Upper lobe of right lung (tissue), 1 donor: ENCODE measurements at regions not wholly inside any gene's neighbourhood (a gene's known extent, or its start where the extent isn't known, plus 50 kb on each side); places are given as distances from the start of the nearest gene placed in this dataset.
"Not testable (repeated sequence)": the region's sequence is repeated elsewhere in the genome, so short reads cannot be mapped to it uniquely, and the experiment has no call there.

ENCODE experiments used
- ATAC-seq: fragments of 200-7000 bp; cut with Tn5 transposase; one replicate; pipeline ENCODE4 v1.9.1; 2020; ENCODE audit warnings: mild to moderate bottlenecking, moderate library complexity
- DNase-seq: peaks from one replicate; pipeline ENCODE4 v3.0.0-alpha.2; 2020
- H3K27ac ChIP-seq: fragments of 200-600 bp; one replicate; pipeline ENCODE4 v1.8.0; 2022
- H3K27me3 ChIP-seq: fragments of 200-600 bp; one replicate; pipeline ENCODE4 v1.8.0; 2022; ENCODE audit warnings: mild to moderate bottlenecking
- H3K36me3 ChIP-seq: fragments of 200-600 bp; one replicate; pipeline ENCODE4 v1.8.0; 2022
- H3K4me1 ChIP-seq: fragments of 200-600 bp; one replicate; pipeline ENCODE4 v1.8.0; 2022
- H3K4me3 ChIP-seq: fragments of 200-600 bp; one replicate; pipeline ENCODE4 v1.8.0; 2022; ENCODE audit warnings: mild to moderate bottlenecking
- H3K9me3 ChIP-seq: fragments of 200-600 bp; one replicate; pipeline ENCODE4 v1.8.0; 2022
- intact Hi-C: fragments of 100-400 bp; cut with DNase I; formaldehyde crosslinking; loops from one replicate; pipeline ENCODE4 v1.11.0; 2022
- TF ChIP-seq, protein P1 (sequence below): fragments of 200-600 bp; IDR thresholded peaks from one replicate; pipeline ENCODE4 v1.8.0; 2022; ENCODE audit warnings: antibody characterized with exemption
- donor health status: DM: no; HTN: yes; CAD: no; lungs with severe emphysema.

- H3K27ac ChIP-seq, H3K27me3 ChIP-seq, H3K4me3 ChIP-seq, H3K4me1 ChIP-seq, DNase-seq, intact Hi-C loops, H3K9me3 ChIP-seq, ATAC-seq, H3K36me3 ChIP-seq: not testable (repeated sequence)
Observed at GRCh38 chr6:26937258-26937657, 277.7 kb upstream of the ZNF322 start.

- H3K27me3 ChIP-seq, H3K4me1 ChIP-seq, H3K27ac ChIP-seq, DNase-seq, ATAC-seq, H3K36me3 ChIP-seq, H3K9me3 ChIP-seq, H3K4me3 ChIP-seq, intact Hi-C loops: not testable (repeated sequence)
Observed at GRCh38 chr6:26951211-26951610, 291.7 kb upstream of the ZNF322 start.

GRCh38 chr6:26956078-26956600 is 291.4 kb upstream of the PRSS16 start:
- H3K4me3 ChIP-seq = peak overlapping the region; percentile 65
- intact Hi-C loops, H3K4me1 ChIP-seq, ATAC-seq, H3K9me3 ChIP-seq, H3K36me3 ChIP-seq, H3K27me3 ChIP-seq: not testable (repeated sequence)
- peak; percentile 51 for DNase-seq
- peak overlapping the region; percentile 82 for H3K27ac ChIP-seq

- Histone ChIP-seq H3K27ac (peak overlapping the region; percentile 82), H3K4me3 (peak overlapping the region; percentile 65)
- H3K9me3 ChIP-seq, H3K4me1 ChIP-seq, intact Hi-C loops, H3K36me3 ChIP-seq, H3K27me3 ChIP-seq: not testable (repeated sequence)
- DNase-seq = peak; percentile 93
- peak; percentile 78 for ATAC-seq
- TF ChIP-seq, protein P1, sequence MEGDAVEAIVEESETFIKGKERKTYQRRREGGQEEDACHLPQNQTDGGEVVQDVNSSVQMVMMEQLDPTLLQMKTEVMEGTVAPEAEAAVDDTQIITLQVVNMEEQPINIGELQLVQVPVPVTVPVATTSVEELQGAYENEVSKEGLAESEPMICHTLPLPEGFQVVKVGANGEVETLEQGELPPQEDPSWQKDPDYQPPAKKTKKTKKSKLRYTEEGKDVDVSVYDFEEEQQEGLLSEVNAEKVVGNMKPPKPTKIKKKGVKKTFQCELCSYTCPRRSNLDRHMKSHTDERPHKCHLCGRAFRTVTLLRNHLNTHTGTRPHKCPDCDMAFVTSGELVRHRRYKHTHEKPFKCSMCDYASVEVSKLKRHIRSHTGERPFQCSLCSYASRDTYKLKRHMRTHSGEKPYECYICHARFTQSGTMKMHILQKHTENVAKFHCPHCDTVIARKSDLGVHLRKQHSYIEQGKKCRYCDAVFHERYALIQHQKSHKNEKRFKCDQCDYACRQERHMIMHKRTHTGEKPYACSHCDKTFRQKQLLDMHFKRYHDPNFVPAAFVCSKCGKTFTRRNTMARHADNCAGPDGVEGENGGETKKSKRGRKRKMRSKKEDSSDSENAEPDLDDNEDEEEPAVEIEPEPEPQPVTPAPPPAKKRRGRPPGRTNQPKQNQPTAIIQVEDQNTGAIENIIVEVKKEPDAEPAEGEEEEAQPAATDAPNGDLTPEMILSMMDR = peak; percentile 65
Observed at GRCh38 chr6:26956601-26957184, 290.8 kb upstream of the PRSS16 start.

DNA sequence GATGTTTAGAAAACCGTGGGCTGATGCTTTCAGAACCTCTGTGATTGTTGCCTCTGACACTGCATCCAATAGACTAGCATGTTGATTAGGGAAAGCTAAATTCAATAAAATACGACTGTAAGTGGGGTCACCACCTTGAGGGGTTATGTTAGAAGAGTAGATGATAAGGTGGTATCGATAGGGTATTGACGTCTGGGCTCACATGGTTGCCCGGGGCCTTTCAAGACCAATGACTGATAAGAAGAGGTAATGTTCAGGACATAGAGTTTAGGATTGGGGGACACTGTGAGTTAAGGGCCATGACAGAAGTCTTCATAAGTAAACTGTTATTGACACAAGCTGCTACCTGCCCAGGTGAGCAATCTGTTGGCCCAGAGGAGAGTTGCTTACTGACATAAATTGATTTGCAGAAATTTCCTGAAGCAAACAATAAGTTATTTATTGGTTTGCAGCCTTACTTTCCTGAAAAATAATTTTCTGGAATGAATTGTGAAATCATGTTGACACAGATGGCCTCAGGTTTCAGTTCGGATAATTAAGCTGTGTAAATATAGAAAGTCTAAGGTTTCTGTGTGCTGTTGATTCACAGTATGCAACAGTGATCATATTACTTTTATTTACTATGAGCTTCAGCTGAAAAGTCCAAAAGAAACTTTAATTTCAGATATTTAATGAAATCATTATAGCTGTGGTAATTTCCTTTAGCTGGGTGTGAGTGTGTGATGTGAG is 289.9 kb upstream of the PRSS16 start:
- ATAC-seq, H3K9me3 ChIP-seq, intact Hi-C loops, H3K36me3 ChIP-seq, H3K27me3 ChIP-seq, DNase-seq, H3K4me1 ChIP-seq: not testable (repeated sequence)
- Histone ChIP-seq H3K27ac (peak overlapping the region; percentile 82), H3K4me3 (peak overlapping the region; percentile 65)

DNA sequence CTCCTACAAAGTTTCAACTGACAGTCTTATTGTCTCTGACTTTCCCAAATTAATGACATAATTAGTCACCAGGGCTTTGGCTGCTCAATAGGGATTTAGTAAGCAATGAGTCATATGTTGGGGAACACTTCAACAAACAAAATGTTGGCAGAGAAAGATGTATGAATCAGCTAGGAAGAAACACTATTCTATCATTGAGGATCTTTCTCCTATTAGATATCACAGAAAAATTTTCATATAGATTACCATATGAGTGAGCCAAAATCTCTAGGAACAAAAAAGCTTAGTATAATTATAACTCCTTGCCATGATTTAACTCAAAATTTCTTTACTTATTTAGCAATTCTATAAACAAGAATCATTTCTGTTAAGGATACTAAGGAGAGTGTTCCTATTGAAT is 286.3 kb upstream of the PRSS16 start:
- H3K4me1 ChIP-seq, H3K4me3 ChIP-seq, H3K27me3 ChIP-seq, ATAC-seq, H3K27ac ChIP-seq, intact Hi-C loops, H3K36me3 ChIP-seq, H3K9me3 ChIP-seq, DNase-seq: not testable (repeated sequence)

DNA sequence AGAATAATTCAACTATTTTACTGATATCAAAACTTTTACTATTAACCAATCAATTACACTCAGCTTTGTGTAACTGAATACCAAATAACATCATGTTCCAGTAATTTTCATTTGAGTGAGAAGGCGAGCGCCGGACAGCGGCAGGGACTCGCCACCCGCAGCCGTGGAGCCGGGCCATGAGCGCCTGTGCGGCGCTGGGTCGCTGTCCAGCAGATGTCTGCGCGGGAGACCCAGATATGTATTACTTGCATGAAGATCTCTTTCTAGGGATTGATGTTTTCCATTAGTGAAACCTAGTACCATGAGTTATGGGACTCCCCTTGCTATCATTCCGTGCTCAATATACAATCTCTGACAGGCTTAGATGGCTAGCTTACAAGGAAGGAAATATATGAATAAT is 245.1 kb upstream of the PRSS16 start:
- intact Hi-C loops = no loop called here
- Histone ChIP-seq H3K9me3 (no peaks in the 10 kb centered on the region), H3K27ac (no peak overlapping the region), H3K4me1 (no peaks in the 10 kb centered on the region), H3K36me3 (no peaks in the 10 kb centered on the region), H3K27me3 (no peaks in the 10 kb centered on the region), H3K4me3 (no peak overlapping the region)
- TF ChIP-seq, protein P1 = no peak
- ATAC-seq (no peak), DNase-seq (no peak)

DNA sequence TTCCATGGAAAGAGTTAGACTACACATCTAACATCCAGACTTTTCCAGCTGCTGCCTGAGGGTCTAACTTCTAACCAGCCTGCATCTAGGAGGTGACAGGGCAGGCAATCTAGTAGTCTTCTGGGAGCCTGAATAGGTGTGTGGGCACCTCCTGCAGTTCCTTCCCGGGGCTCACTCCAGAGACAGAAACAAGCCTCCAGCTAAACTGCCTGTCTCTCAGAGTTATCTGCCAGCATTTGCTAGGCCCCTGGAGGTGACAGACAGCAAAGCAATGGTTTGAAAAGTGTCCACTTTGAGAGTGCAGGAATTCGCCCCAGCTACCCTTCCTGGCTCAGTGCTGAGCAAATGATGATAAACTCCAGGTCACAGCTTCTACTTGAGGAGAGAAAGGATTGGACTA is 240.5 kb upstream of the PRSS16 start:
- DNase-seq (no peak), ATAC-seq (no peak)
- H3K4me1 ChIP-seq = no peaks in the 10 kb centered on the region
- intact Hi-C loops = no loop called here
- no peak overlapping the region for H3K27ac ChIP-seq
- TF ChIP-seq, protein P1 = no peak
- no peaks in the 10 kb centered on the region for H3K27me3 ChIP-seq
- H3K36me3 ChIP-seq = no peaks in the 10 kb centered on the region
- H3K9me3 ChIP-seq = no peaks in the 10 kb centered on the region
- no peak overlapping the region for H3K4me3 ChIP-seq

- H3K36me3 ChIP-seq, H3K27ac ChIP-seq, intact Hi-C loops, H3K27me3 ChIP-seq, ATAC-seq, H3K9me3 ChIP-seq, DNase-seq, H3K4me1 ChIP-seq, H3K4me3 ChIP-seq: not testable (repeated sequence)
Observed at GRCh38 chr6:27008613-27009012, 238.9 kb upstream of the PRSS16 start.

DNA sequence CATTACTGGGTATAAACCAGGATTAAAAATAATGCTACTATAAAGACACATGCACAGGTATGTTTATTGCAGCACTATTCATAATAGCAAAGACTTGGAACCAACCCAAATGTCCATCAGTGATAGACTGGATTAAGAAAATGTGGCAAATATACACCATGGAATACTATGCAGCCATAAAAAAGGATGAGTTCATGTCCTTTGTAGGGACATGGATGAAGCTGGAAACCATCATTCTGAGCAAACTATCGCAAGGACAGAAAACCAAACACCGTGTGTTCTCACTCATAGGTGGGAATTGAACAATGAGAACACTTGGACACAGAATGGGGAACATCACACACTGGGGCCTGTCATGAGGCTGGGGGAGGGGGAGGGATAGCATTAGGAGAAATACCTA is 233.4 kb upstream of the PRSS16 start:
- intact Hi-C loops, DNase-seq, H3K4me1 ChIP-seq, H3K4me3 ChIP-seq, ATAC-seq, H3K27me3 ChIP-seq, H3K9me3 ChIP-seq, H3K36me3 ChIP-seq, H3K27ac ChIP-seq: not testable (repeated sequence)
